Lung microvascular endothelial cell (primary cell): ENCODE measurements at regions not wholly inside any gene's neighbourhood (a gene's known extent, or its start where the extent isn't known, plus 50 kb on each side); places are given as distances from the start of the nearest gene placed in this dataset.

ENCODE experiments used
- DNase-seq, 2 donors: peaks; one replicate each; pipeline versions ENCODE4 v3.0.0 to v3.0.0-alpha.2; 2010; ENCODE audit warnings: low read depth in 2 of 2

- no peak for DNase-seq
Observed at GRCh38 chrX:14173873-14174272, 144.2 kb upstream of the GEMIN8 start.

DNA sequence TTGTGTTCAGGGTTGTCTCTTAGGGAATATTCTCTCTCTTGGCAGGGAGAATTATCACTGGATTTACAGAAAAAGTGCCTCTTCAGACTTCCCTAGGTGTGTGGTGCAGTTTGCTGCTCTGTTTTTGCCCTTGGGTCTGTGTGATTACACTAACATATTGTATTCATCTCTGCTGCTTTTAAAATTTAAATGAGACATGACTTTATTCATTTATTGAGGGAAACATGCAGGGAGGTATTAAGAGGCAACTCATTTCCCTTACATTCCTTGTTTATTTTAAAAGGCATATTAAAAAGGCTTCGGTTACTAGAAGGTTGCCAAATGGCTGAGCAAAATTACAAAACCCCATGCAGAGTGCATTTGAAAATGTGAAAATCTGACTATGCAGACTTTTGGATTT is 135.1 kb upstream of the GEMIN8 start:
- no peak for DNase-seq

DNA sequence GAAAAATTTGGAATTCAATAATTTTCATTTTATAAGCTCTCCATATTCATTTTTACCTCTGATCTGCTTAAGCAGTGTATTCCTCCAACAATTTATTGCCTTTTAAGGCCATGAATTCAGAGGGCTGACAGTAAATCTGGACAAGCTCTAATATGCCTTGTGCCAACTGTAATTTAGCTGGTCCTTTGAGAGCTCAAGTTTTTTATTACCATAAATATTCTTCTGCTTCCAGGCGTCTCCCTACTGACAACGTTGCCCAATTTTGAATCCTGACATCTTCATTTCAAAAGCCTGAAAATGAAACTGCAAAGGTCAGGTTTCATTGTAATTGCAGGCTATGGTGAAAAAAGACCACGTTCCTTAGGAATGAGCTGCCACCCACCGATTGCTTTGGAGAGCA is 95.8 kb upstream of the GEMIN8 start:
- DNase-seq, result no peak

DNA sequence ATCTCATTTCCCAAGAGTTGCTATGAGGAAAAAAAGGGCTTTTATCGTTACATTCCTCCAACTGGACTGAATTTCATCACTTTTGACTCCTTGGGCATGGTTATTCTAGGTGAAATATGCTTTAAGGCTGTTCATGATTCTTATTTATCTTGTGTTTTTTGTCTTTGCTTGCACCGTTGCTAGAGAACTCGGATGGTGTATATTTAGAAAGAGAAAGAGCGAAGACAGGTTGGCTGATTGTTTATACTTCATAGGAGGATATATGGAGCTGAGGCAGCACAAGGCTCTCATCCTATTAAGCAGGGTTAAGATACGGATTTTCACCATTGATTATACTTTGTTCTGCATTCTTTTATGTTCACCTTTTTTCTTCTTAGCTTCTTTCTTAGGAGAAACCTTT is 94.9 kb upstream of the GEMIN8 start:
- DNase-seq, result no peak

GRCh38 chrX:14095702-14096101 is 66.0 kb upstream of the GEMIN8 start:
- DNase-seq, result peak; percentile 55 to 71

DNA sequence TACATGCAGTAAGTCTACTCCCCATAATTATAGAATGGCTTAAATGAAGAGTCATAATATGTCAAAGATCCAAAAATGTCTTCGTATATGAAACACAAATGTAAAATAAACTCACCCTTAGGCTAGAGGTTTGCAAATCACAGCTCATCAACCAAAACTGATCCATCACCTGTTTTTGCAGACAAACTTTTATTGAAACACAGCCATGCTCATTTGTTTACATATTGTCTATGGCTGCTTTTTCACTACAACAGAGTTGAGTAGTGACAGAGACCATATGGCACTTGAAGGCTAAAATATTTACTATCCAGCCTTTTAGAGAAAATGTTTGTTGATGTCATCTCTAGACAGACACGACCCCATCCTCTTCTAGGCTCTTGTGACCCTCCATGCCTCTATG is 64.5 kb upstream of the GEMIN8 start:
- no peak for DNase-seq

- no peak for DNase-seq
Observed at GRCh38 chrX:14084466-14084865, 54.8 kb upstream of the GEMIN8 start.

DNA sequence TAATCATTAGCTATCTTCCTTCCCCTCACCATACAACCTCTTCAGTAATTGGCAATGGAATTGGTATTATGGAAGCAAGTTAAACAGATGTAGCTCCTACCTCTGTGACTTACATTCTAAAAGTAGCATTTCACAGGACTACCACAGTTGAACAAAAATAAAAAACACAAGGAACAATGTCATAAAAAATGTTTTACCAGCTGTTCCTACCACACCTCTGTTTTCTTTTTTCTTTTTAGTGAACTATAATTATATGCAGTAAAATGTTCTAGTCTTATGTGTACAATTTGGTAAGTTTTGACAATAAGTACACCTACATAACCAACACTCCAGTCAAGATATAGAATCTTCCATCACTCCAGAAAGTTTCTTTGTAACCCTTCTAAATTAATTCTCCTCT is 54.1 kb upstream of the GEMIN8 start:
- DNase-seq, result no peak

DNA sequence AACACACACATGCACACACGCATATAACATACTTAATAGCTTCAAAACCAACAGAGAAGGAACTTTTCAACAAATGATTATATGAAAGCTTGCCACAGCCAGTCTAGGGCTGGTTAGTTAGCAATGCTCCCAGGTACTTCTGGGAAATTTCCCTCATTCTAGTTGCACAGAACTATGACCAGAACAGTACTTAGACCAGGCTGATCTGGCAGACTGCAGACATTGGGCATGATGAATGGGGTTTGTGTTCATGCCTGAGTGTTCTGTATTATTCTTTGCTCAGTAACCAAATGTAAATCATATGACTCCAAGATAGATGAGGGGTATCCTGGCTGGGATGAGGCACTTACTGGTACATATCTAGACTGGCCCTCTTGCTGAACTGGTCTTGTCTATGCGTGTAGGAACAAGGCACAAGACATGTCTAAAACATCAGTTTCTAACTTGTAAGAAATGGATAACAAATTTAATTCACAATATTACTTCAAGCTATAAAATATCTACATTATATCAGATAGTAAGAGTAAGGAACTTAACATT is 50.3 kb upstream of the GEMIN8 start:
- DNase-seq, result no peak
